Stimulated activated memory B cell treated with anti-CD40 and anti-IgM and Interleukin-4, amounts not matched to agents 10 μg/mL and 1 μg/mL and 100 μg/mL, for 72 hours (primary cell): ENCODE measurements at regions not wholly inside any gene's neighbourhood (a gene's known extent, or its start where the extent isn't known, plus 50 kb on each side); places are given as distances from the start of the nearest gene placed in this dataset.

ENCODE experiments used
- ATAC-seq: fragments of 150-1000 bp; cut with Tn5 transposase; 2 replicates; pipeline ENCODE4 v1.10.0; 2021
- H3K27ac Mint-ChIP-seq: one replicate; pipeline ENCODE4 v1.8.0; 2022; ENCODE audit warnings: mild to moderate bottlenecking, mixed read lengths
- H3K27me3 Mint-ChIP-seq: one replicate; pipeline ENCODE4 v1.8.0; 2022; ENCODE audit warnings: mixed read lengths
- H3K36me3 Mint-ChIP-seq: one replicate; pipeline ENCODE4 v1.8.0; 2022; ENCODE audit warnings: mixed read lengths
- H3K4me1 Mint-ChIP-seq: one replicate; pipeline ENCODE4 v1.8.0; 2022; ENCODE audit warnings: mixed read lengths
- H3K4me3 Mint-ChIP-seq: one replicate; pipeline ENCODE4 v1.8.0; 2022; ENCODE audit warnings: mild to moderate bottlenecking, moderate library complexity, mixed read lengths
- H3K9me3 Mint-ChIP-seq: one replicate; pipeline ENCODE4 v1.8.0; 2022; ENCODE audit warnings: mixed read lengths

DNA sequence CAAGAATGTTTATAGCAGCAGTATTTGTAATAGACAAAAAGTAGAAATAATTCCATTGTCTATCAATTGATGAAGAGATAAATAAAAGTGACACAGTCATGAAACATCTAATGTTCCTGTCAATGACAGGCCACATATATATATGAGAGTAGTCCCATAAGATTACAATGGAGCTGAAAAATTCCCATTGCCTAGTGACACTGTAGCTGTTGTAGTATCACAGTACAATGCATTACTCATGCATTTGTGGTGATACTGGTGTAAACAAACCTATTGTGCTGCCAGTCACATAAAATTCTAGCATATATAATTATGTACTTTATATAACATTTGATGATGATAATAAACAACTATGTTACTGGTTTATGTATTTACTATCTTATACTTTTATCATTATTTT is 141.9 kb upstream of the LYPLAL1 start:
- Mint-ChIP-seq H3K36me3 (no peaks in the 10 kb centered on the region), H3K9me3 (no peaks in the 10 kb centered on the region), H3K4me1 (no peaks in the 10 kb centered on the region), H3K27ac (no peak overlapping the region), H3K27me3 (no peaks in the 10 kb centered on the region), H3K4me3 (no peak overlapping the region)
- ATAC-seq: no peak

DNA sequence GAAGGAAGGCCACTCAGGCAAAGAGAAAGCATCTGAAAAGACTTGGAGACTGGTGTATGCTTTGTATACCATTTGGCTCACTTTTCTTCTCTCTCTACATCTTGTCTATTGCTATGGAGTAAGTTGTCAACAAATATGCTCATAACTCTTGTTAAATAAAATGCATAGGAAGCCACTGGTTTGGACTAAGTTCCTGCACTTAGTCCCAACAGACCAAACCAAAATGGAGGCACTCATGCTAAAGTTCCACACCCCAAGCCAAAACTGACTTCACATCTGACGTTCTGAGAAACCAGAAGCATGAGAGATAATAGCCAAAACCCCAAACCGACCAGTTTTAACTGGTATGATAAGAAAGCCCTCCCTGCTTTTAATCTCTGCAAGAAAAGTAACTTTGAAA is 135.3 kb upstream of the LYPLAL1 start:
- Mint-ChIP-seq H3K27ac (no peak overlapping the region), H3K36me3 (no peaks in the 10 kb centered on the region), H3K27me3 (no peaks in the 10 kb centered on the region), H3K4me3 (no peak overlapping the region), H3K4me1 (no peaks in the 10 kb centered on the region), H3K9me3 (no peaks in the 10 kb centered on the region)
- ATAC-seq: no peak

DNA sequence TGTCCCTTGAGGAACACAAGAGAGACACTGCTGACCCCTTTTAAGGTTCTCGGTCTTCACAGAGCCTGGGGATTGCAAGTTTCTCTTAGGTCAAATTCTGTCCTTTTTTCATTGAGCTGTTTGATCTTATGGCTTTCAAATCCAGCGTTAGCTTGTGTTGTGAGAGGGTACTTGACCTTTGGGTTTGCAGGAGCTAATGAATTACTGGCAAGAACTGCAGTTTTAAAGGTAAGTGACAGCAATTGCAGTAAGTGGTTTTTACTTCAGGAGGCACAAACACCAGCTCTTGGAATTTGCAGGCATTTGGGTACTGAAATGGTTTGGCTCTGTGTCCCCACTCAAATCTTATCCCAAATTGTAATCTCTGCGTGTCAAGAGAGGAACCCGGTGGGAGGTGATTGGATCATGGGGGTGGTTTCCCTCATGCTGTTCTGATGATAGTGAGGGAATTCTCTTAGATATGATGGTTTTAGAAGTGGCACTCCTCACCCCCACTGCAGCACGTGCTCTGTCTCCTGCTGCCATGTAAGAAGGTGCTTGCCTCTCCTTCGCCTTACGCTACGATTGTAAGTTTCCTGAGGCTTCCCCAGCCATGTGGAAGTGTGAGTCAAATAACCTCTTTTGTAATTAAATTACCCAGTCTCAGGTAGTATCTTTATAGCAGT is 134.5 kb upstream of the LYPLAL1 start:
- Mint-ChIP-seq H3K9me3 (no peaks in the 10 kb centered on the region), H3K4me1 (no peaks in the 10 kb centered on the region), H3K4me3 (no peak overlapping the region), H3K27me3 (no peaks in the 10 kb centered on the region), H3K27ac (no peak overlapping the region), H3K36me3 (no peaks in the 10 kb centered on the region)
- ATAC-seq: no peak

DNA sequence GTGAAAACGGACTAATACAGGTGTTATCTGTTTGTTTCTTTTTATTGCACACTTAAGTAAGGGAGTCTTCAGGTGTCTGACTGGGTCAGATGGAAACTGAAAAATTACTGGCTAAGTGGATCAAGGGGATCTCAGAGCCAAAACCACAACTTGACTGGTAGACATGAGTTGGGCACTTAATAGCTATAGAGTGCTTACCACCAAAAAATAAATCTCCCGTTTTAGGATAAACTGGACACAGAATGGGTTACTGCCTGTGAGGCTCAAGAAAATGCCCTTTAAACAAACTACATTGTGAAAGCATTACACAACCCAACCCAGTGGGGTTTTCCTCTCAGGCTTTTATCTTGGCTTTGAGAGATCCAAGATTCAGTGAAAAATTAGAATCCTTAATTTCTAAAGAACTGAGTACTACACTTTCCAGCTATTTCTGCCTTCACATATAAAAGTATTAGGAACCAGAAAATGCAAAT is 134.0 kb upstream of the LYPLAL1 start:
- no peak for ATAC-seq
- Mint-ChIP-seq H3K36me3 (no peaks in the 10 kb centered on the region), H3K4me3 (no peak overlapping the region), H3K9me3 (no peaks in the 10 kb centered on the region), H3K27ac (no peak overlapping the region), H3K27me3 (no peaks in the 10 kb centered on the region), H3K4me1 (no peaks in the 10 kb centered on the region)

DNA sequence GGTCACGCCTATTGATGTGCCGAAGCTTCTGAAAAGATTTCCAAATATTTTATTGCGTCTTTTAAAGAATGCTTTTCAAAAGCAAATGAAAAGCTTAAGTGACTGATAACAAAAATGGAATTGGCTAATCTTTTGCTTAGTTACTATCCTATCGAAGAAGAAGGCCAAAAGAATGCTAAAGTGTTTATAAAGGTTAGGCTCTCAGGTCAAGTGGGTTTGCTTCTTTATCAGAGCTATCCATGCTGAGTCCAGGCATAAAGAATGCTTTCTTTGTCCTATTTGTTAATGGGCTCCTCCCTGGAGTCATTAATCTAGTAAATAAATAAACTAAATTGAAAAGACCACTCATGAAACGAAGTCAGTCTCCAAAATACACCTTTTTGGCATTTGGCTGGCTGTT is 133.4 kb upstream of the LYPLAL1 start:
- ATAC-seq: no peak
- H3K9me3 Mint-ChIP-seq: no peaks in the 10 kb centered on the region
- H3K4me1 Mint-ChIP-seq: no peaks in the 10 kb centered on the region
- H3K36me3 Mint-ChIP-seq: no peaks in the 10 kb centered on the region
- H3K27ac Mint-ChIP-seq: no peak overlapping the region
- no peak overlapping the region for H3K4me3 Mint-ChIP-seq
- no peaks in the 10 kb centered on the region for H3K27me3 Mint-ChIP-seq

DNA sequence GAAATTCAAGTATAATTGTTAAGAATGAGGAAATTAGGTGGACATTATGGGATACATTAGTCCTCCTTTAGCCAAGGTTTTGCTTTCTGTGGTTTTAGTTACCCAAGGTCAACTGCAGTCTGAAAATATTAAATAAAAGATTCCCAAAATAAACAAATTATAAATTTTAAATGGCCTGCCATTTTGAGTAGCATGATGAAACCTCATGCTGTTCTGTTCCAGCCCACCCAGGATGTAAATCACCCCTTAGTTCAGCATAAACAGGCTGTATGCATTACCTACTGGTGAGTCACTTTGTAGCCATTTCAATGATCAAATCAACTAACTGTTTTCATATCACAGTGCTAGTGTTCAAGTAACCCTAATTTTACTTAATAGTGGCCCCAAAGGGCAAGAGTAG is 132.5 kb upstream of the LYPLAL1 start:
- Mint-ChIP-seq H3K4me3 (no peak overlapping the region), H3K36me3 (no peaks in the 10 kb centered on the region), H3K27ac (no peak overlapping the region), H3K9me3 (no peaks in the 10 kb centered on the region), H3K27me3 (no peaks in the 10 kb centered on the region), H3K4me1 (no peaks in the 10 kb centered on the region)
- ATAC-seq: no peak

DNA sequence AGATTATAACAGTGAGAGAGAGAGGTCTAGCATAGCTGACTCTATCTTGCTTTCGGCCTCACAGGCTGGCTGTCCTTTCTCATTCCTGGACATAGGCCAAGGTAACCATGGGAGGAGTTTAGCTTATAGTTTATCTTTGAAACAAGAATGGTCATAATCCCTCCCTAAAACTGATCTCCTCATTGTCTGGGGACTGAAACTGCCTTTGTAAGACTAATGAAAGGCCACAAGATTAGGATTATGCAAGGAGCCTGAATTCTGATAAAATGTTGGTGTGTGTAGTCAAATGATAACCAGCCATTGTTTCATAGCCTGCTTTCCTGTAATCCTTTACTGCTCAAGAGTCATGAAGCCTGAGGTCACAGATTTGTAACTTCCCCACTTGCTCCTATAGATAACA is 131.9 kb upstream of the LYPLAL1 start:
- Mint-ChIP-seq H3K27ac (no peak overlapping the region), H3K36me3 (no peaks in the 10 kb centered on the region), H3K4me3 (no peak overlapping the region), H3K9me3 (no peaks in the 10 kb centered on the region), H3K27me3 (no peaks in the 10 kb centered on the region), H3K4me1 (no peaks in the 10 kb centered on the region)
- ATAC-seq: no peak

DNA sequence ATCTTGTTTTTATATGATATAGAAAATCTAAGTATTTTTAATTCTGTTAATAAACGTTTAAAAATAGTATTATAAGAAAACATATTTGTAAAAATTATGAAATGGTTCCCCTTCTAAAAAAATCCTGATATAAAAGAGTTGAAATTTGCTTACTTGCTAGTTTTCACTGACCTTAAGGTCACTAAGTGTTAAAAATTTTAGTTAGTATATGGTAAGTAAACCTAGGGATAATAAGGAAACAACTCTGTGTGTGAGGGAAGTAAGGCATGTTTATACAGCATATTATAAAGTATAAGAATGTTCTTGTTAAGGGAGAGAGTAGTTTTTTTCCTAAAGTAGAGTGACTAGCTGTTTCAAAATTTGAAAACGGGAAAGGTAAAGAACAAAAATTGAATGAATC is 130.9 kb upstream of the LYPLAL1 start:
- Mint-ChIP-seq H3K36me3 (no peaks in the 10 kb centered on the region), H3K27ac (no peak overlapping the region), H3K9me3 (no peaks in the 10 kb centered on the region), H3K27me3 (no peaks in the 10 kb centered on the region), H3K4me3 (no peak overlapping the region), H3K4me1 (no peaks in the 10 kb centered on the region)
- ATAC-seq: no peak

DNA sequence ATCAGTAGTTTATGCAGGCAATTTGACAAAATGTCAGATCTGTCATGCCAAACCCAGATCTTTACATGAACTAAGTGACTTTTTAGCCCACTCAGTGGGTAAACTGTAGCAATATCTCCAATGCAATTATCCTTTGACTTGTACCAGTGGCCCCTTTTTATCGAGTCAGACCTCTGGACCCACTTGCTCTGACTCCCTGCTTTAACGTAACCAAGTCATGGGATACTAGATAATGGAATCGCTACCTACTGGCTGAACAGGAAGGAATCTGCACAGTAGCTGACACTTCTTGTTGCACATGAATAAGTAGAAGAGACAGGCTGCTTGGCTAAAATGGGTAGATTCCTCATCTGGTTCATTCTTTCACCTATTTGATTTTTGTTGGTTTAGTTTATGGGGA is 128.4 kb upstream of the LYPLAL1 start:
- Mint-ChIP-seq H3K9me3 (no peaks in the 10 kb centered on the region), H3K27me3 (peaks cover 6% of the 10 kb centered on the region), H3K4me3 (no peak overlapping the region), H3K4me1 (no peaks in the 10 kb centered on the region), H3K27ac (no peak overlapping the region), H3K36me3 (no peaks in the 10 kb centered on the region)
- no peak for ATAC-seq

DNA sequence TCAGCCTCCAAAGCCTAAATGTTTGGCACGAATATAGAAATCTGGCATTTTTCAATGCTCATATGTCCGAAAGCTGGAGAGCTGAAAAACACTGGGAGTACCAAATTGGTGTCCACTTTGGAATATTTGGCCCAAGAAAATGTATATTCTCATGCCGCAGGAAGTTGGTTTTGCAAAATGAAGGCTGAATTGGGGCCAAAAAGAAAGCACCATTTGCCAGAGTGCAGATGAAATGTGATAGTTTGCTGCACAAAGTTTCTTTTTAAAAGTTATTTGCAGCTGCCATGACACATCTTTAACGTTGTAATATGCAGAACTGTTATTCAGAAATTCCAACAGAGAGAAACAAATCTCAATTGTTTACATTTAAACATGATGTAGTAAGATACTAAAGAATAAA is 124.2 kb upstream of the LYPLAL1 start:
- Mint-ChIP-seq H3K27me3 (peaks cover 11% of the 10 kb centered on the region), H3K27ac (no peak overlapping the region), H3K36me3 (no peaks in the 10 kb centered on the region), H3K9me3 (no peaks in the 10 kb centered on the region), H3K4me1 (no peaks in the 10 kb centered on the region), H3K4me3 (no peak overlapping the region)
- no peak for ATAC-seq

DNA sequence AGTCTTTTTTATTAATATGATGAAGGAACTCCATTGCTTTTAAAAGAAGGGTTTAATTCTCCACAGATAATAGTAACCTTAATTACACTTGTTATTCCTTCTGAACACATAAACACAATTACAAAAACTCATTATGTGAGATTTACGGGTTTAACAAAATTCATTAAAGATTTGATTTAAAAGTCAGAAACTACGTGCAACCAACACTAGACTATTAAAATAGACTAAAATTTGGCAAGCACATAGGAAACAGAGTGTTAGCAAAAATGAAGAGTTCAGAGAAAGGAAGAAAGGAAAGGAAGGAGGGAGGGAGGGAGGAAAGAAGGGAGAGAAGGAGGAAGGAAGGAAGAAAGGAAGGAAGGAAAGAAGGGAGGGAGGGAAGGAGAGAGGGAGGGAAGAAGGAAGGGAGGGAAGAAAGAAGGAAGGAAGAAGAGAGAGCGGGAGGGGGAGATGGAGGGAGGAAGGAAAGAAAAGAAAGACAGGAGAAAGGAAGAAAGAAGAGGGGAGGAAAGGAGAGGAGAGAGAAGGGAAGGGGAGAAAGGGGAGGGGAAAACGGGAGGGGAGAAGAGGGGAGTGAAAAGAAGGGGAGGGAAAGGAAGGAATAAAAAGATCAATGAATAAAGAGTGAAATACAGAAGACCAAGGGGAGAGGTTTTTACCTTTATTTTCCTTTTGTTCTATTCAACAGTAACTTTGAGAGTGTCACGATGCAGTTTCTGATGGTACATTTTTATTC is 123.4 kb upstream of the LYPLAL1 start:
- Mint-ChIP-seq H3K4me1 (no peaks in the 10 kb centered on the region), H3K27ac (no peak overlapping the region), H3K27me3 (peaks cover 11% of the 10 kb centered on the region), H3K36me3 (no peaks in the 10 kb centered on the region), H3K9me3 (no peaks in the 10 kb centered on the region), H3K4me3 (no peak overlapping the region)
- ATAC-seq: no peak

DNA sequence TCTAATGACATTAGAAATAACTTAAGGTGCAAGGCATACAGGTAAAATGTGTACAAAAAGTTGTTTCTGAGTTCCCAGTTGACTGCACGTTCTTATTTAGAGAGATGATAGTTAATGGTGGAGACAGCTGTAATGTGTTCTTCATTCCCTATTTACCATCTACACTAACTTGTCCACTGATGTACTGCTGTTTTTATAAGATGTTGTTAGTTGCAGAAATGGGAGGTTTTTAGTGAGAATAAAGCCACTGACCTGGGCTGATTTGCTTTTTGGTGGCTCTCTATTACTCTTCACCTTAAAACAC is 122.9 kb upstream of the LYPLAL1 start:
- no peak for ATAC-seq
- Mint-ChIP-seq H3K27me3 (peaks cover 11% of the 10 kb centered on the region), H3K4me1 (no peaks in the 10 kb centered on the region), H3K36me3 (no peaks in the 10 kb centered on the region), H3K4me3 (no peak overlapping the region), H3K27ac (no peak overlapping the region), H3K9me3 (no peaks in the 10 kb centered on the region)

DNA sequence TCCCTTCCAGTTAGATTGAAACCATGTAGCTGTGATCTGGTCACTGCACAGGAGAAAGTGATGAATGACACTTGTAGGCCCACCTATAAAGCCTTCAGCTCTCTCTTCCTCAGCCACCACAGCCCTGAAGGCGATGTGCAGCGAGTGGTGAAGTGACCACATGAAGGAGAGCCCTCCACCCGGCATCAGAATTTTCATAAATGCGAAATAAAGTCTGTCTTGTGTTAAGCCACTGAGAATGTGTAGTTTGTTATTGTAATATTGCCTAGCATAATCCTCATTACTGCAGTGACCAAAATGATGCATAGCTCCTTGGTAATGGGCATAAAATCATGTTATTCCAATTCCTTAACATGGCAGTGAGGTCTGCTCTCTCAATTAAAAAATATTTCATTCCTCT is 122.1 kb upstream of the LYPLAL1 start:
- Mint-ChIP-seq H3K4me3 (no peak overlapping the region), H3K9me3 (no peaks in the 10 kb centered on the region), H3K27ac (no peak overlapping the region), H3K36me3 (no peaks in the 10 kb centered on the region), H3K27me3 (peaks cover 11% of the 10 kb centered on the region), H3K4me1 (no peaks in the 10 kb centered on the region)
- ATAC-seq: no peak

DNA sequence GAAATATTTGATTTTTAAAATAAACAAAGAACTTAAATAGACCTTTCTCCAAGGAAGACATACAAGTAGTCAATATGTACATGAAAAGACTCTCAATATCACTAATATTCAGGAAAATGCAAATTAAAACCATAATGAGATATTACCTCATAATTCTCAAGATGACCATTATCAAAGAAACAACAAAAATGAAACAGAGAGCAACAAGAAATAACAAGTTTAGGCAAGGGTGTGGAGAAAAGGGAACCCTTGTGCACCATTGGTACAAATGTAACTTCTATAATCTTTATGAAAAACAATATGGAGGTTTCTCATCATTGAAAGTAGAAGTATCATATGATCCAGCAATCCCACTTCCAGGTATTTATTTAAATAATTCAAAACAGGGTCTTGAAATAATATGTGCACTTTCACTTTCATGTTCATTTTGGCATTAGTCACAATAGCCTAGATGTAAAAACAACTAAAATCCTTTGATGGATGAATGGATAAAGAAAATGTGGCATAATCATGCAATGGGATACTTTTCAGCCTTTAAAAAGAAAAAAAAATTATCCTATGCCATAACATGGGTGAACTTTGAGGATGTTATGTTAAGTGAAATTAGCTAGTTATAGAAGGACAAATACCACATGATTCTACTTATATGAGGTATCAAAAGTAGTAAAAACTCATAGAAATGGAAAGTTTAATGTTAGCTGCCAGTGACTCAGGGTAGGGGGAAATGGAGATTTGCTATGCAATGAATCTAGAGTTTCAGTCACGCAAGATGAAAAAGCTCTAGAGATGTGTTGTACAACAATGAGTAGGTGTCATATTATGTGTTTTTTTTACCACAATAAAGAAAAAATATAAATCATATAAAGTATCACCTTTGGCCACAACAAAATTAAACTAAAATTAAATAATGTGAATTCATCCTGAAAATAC is 114.5 kb upstream of the LYPLAL1 start:
- Mint-ChIP-seq H3K27me3 (no peaks in the 10 kb centered on the region), H3K36me3 (no peaks in the 10 kb centered on the region), H3K27ac (no peak overlapping the region), H3K9me3 (no peaks in the 10 kb centered on the region), H3K4me1 (peaks cover 13% of the 10 kb centered on the region), H3K4me3 (no peak overlapping the region)
- no peak for ATAC-seq

DNA sequence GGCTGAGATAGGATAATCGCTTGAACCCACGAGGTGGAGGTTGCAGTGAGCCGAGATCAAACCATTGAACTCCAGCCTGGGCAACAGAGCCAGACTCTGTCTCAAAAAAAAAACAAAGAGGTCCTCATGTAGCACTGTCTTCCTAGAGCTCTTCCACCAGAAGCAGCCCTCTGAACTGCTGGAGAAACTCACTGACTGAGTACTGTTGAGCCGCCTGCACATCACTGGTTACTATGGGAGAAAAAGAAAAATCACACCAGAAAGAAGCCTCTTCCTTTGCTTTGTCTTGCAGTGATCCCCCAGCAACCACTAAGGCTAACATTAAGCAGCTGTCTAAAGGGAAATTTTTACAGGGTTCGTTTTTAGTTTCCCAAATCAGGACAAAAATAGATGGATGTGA is 112.9 kb upstream of the LYPLAL1 start:
- Mint-ChIP-seq H3K4me3 (no peak overlapping the region), H3K27me3 (no peaks in the 10 kb centered on the region), H3K9me3 (no peaks in the 10 kb centered on the region), H3K4me1 (peaks cover 15% of the 10 kb centered on the region), H3K36me3 (no peaks in the 10 kb centered on the region), H3K27ac (no peak overlapping the region)
- no peak for ATAC-seq

DNA sequence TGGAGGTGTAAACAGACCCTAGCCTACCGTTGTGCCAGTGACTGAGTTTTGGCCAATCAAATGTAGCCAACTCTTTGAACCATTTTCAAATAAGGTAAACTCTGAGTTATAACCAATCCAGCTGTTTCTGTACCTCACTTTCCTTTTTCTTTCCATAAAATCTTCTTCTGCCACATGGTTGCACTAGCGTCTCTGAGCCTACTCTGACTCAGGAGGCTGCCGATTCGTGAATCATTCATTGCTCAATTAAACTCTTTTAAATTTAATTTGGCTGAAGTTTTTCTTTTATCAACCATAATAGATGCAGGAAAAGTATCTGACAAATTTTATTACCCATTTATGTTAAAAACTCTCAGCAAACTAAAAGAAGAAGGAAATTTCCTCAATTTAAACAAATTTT is 111.5 kb upstream of the LYPLAL1 start:
- ATAC-seq: no peak
- peaks cover 21% of the 10 kb centered on the region for H3K4me1 Mint-ChIP-seq
- H3K27me3 Mint-ChIP-seq: no peaks in the 10 kb centered on the region
- no peaks in the 10 kb centered on the region for H3K36me3 Mint-ChIP-seq
- no peaks in the 10 kb centered on the region for H3K9me3 Mint-ChIP-seq
- no peak overlapping the region for H3K4me3 Mint-ChIP-seq
- H3K27ac Mint-ChIP-seq: no peak overlapping the region
